GM19463 (cell line): ENCODE measurements at regions not wholly inside any gene's neighbourhood (a gene's known extent, or its start where the extent isn't known, plus 50 kb on each side); places are given as distances from the start of the nearest gene placed in this dataset.
"Not testable (repeated sequence)": the region's sequence is repeated elsewhere in the genome, so short reads cannot be mapped to it uniquely, and the experiment has no call there.

Experiments
- ATAC-seq: cut with Tn5 transposase; IDR thresholded peaks from one replicate; pipeline ENCODE4 v1.9.1; 2021; ENCODE audit warnings: mild to moderate bottlenecking, moderate library complexity; ENCODE audit not compliant: unreplicated experiment

DNA sequence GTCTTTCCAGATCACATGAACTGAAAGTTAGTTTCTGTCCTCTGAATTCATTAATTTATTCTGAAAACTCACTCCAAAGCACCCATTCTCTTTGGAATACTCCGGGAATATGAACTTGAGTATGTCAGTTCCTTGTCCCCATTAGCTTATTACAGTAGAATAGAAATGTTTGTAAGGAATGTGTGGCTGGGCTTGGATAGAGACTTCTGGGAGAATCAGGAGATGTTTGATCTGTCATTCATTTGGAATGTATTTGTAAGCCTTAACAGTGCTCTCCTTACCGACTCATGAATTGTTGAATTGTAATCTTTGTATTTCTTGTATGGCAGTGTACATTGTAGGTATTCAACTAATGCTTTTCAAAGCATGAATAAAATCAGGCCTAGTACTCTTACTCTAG, 548.4 kb downstream of the LRRC70 start:
- no peak for ATAC-seq

GRCh38 chr5:63125862-63126261, 547.2 kb downstream of the LRRC70 start:
- ATAC-seq = peak; percentile 79

GRCh38 chr5:63125392-63125791, 546.8 kb downstream of the LRRC70 start:
- peak; percentile 13 for ATAC-seq

GRCh38 chr5:63124266-63124665, 545.6 kb downstream of the LRRC70 start:
- ATAC-seq = no peak

GRCh38 chr5:63121471-63121870, 542.9 kb downstream of the LRRC70 start:
- no peak for ATAC-seq

GRCh38 chr5:63118221-63118620, 539.6 kb downstream of the LRRC70 start:
- no peak for ATAC-seq

- no peak for ATAC-seq
Observed at GRCh38 chr5:63111891-63112290, 533.3 kb downstream of the LRRC70 start.

DNA sequence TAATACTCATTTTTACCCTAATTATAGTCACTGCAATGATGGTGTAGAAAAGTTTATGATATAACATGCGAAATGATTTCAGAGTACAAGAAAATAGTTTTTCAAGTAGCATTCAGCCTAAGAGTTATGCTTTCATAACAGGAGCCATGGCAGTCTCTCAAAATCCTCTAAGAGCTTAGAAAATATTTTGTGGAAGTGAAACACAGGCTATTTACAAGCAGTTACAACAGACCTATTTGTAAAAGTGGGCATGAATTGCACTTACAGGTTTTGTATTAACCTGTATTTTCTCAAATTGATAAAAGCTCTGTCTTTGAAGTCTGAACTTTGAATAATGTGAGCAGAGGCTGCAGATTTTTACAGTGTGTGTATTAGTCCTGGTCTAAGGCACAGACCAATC, 523.3 kb downstream of the LRRC70 start:
- ATAC-seq = no peak

DNA sequence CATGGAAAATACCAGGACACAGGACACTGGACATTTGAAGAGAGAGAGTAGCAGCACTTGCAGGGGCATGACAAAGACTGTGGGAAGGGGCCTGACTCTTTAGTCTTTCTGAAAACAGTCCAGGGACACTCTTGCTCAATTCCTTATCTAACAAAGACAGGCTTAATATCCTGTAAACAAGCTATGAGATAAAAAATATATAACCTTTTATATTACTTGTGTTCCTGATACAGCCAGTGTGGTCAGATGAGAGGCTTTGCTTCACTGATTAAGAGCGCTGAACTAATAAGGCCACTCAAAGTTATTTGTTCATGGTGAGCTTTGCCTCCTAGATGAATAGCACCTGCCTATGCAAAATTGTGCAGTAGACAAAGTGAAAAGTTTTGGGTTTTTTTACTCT, 518.7 kb downstream of the LRRC70 start:
- ATAC-seq = no peak

- no peak for ATAC-seq
Observed at GRCh38 chr5:63094730-63095129, 516.1 kb downstream of the LRRC70 start.

- ATAC-seq = no peak
Observed at GRCh38 chr5:63089147-63089546, 510.5 kb downstream of the LRRC70 start.

GRCh38 chr5:63085561-63085960, 506.9 kb downstream of the LRRC70 start:
- no peak for ATAC-seq

DNA sequence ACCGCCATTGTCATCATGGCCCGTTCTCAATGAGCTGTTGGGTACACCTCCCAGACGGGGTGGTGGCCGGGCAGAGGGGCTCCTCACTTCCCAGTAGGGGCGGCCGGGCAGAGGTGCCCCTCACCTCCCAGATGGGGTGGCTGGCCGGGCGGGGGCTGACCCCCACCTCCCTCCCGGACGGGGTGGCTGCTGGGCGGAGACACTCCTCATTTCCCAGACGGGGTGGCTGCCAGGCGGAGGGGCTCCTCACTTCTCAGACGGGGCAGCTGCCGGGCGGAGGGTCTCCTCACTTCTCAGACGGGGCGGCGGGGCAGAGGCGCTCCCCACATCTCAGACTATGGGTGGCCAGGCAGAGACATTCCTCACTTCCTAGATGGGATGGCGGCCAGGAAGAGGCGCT, 505.1 kb downstream of the LRRC70 start:
- not testable (repeated sequence) for ATAC-seq

GRCh38 chr5:63081402-63081801, 502.8 kb downstream of the LRRC70 start:
- ATAC-seq = no peak

- ATAC-seq = no peak
Observed at GRCh38 chr5:63070001-63070400, 491.4 kb downstream of the LRRC70 start.

- no peak for ATAC-seq
Observed at GRCh38 chr5:63055421-63055820, 476.8 kb downstream of the LRRC70 start.

DNA sequence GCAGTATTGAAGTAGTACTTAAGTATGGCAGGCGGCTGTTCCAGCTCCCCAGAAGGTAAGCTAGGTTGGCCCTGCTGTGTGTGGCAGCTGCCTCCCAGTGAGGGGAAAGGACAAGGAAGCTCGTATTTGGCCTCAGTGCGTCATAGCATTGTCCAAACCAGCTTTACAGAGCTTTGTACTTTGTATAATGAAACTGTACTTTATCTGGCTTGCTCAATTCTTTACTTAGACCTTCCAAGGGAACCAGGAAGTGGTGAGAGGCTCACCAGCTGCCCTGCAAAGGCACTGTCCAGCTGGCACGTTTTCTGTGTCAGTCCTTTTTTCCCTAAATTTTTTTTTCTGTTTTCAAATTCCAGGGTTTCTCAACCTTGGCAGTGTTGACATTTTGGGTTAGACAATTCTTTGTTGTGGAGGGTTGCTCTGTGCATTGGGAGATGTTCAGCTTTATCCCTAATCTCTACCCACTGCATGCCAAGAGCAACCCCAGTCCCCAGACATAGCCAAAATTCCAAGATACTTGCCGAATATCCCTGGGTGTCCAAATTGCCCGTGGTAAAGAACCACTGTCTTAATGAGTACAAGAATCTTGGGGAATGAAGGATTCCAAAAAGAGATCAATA, 474.5 kb downstream of the LRRC70 start:
- no peak for ATAC-seq

- ATAC-seq = no peak
Observed at GRCh38 chr5:63050916-63051315, 472.3 kb downstream of the LRRC70 start.

- ATAC-seq = no peak
Observed at GRCh38 chr5:63049935-63050334, 471.3 kb downstream of the LRRC70 start.

GRCh38 chr5:63043792-63044191, 465.2 kb downstream of the LRRC70 start:
- ATAC-seq = no peak

DNA sequence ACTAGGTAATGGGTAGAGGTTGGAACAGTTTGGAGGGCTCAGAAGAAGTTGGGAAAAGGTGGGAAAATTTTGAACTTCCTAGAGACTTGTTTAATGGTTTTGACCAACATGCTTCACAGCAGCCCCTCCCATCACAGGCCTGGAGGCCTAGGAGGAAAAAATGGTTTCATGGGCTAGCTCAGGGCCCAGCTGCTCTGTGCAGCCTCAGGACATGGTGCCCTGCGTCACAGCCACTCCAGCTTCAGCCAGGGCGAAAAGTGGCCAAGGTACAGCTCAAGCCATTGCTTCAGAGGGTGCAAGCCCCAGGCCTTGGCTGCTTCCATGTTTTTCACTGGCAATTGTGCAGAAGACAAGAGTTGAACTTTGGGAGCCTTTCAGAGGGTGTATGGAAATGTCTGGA, 453.7 kb downstream of the LRRC70 start:
- no peak for ATAC-seq

DNA sequence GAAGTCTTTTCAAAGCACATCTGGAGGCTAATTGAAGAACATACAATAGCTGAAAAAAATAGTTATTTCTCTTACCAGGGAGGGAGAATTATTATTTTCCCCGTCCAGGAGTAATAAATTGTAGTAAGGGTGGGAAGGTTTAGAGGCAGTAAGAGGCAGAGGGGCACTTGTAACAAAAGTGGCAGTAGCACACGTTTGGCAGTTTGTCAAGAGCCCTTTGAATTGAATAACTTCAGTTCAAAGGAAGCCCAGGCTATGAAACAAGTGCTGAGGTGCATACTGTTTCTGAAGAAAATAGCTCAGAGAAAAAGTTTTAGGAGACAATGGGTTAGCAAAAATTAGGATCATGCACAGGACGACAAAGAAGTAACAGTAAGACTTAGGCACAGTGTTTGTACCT, 451.3 kb downstream of the LRRC70 start:
- no peak for ATAC-seq

DNA sequence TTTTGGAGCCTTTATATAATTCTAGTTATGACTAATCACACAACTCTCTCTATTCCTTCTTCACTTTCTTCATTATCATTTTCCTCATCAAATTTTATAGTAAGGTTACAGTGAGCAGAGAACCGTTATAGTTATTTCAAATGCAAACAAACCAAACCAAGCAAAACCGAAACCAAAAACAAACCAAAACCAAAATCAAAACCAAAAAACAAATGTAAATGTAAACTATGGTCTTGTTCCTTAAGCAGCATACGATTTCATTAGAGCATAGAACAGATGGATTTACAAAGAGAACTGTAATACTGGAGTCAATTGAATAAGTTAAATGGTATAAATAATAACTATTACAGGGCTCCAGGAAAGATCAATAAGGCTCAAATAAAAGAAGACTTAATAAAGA, 447.1 kb downstream of the LRRC70 start:
- peak; percentile 39 for ATAC-seq
